ENCODE measurements at regions not wholly inside any gene's neighbourhood (a gene's known extent, or its start where the extent isn't known, plus 50 kb on each side); places are given as distances from the start of the nearest gene placed in this dataset.

DNA sequence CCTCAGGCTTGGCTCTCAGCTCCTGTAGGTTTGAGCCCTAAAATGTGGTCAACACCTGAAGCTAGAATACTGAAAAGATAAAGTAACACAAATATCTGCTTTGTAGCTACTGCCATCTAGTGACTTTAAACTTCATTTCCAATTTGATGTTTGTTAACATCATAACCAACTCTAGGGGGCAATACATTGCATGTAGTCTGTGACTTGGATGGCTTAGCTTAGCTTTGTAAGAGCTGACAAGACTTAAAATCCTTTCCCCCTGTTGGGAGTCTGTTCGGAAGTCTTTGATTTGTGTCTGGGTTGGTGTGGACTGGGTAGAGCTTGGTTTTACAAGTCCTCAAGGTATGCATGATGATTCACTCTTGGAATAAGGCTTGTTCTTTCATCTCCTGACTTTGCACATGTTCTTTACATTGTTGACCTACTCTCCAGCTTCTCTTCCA, 51.7 kb downstream of the SCN11A start:
- peak; percentile 35 for DNase-seq (ENCODE audit: low spot score)

DNA sequence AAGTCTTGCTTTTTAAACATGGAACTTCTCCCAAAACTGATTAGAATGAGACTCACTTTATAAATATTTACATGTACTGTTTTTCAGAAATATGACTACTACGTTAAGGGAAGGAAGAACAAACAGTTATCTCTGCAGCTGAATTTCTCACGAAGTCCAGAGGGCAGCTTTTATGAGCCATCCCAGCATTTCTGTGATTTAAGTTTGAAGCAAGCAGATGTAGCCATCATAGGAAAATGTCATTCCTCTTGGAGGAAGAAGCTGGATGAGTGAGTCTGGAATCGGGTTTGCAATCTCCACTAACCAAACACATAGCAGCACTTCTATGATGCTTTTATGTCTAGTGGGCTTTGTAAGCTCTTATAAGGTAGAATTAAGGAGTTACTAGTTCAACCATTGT, 53.7 kb downstream of the SCN11A start:
- DNase-seq (ENCODE audit: low spot score), result no peak

DNA sequence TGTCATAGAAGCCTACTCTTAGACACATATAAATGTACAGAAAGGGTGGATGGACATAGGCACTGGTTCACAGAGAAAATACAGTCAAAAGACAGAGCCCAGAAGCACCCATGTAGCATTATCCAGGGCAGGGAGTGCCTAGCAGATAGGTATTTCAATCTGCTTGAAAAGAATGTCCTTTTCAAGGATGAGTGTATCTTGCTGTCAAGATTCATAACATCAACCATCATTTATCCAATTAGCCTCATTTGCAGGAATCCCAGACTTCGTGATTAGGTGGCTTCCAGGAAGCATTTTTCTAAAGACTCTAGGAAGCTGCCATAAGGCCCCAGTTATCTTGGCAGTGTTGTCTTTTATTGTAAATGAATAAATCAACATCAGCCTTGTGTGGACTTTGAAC, 55.6 kb downstream of the SCN11A start:
- no peak for DNase-seq (ENCODE audit: low spot score)

DNA sequence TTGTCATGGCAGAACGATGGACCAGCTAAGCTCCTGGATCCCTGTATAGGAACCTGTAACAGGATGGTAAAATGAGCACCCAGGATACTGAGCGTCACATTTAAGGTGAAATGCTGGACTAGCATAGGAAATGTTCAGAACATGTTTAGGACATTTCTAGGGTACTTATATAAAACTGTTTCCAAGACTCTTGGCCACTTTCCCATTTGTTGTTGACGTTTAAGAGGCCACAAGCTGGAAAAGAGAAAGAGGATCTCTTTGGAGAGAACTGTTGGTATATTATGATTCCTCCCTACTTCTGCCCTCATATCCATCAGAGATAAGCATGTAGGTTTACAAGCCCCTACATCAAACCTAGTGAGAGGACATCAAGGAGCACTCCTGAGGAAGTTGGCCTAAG, 57.5 kb downstream of the SCN11A start:
- DNase-seq (ENCODE audit: low spot score), result no peak

DNA sequence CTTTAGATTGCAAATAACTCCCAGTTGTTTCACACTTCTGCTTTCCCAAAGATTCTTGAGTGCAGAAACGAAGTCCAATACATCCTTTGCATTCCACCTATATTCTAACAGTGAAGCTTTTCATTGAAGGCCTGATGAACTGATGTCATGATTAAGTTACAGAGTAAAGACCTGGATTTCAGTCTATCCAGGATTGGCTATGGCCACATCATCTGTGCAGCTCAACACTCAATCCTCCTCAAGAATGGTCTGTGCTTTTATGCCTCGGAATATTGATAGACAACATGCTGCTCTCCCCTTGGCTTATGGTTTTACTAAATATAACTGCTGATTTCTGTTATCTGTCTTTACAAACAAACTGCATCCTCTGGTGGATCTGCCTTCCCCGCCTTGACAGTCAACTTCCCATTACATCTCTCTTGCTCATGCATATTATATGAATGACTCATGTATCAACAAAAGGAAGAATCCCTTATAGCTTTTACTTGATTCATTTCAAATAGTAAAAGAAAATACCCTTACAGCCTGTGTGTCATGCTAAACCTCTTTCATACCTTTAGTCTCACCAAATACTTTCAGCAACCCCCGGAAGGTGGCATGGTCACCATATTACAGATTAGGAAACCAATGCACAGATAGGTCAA, 59.5 kb downstream of the SCN11A start:
- peak; percentile 81 for DNase-seq (ENCODE audit: low spot score)

DNA sequence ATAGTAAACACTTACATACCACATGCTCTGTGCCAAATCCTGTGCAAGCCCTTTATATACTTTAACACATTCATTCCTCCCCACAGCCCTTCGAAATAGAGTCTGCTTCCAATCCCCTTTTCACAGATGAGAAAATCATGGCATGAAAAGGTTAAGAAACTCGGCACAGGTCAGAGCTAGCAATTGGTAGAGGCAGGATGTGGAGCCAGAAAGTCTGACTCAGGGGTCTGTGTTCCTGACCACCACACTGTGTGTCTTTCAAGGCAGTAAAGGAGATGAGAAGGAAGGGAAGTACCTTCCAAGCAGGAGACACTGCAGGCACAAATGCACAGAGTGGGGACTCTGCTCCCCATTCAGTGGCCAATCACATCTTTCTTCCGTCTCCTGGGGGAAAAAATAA, 61.1 kb downstream of the SCN11A start:
- no peak for DNase-seq (ENCODE audit: low spot score)

DNA sequence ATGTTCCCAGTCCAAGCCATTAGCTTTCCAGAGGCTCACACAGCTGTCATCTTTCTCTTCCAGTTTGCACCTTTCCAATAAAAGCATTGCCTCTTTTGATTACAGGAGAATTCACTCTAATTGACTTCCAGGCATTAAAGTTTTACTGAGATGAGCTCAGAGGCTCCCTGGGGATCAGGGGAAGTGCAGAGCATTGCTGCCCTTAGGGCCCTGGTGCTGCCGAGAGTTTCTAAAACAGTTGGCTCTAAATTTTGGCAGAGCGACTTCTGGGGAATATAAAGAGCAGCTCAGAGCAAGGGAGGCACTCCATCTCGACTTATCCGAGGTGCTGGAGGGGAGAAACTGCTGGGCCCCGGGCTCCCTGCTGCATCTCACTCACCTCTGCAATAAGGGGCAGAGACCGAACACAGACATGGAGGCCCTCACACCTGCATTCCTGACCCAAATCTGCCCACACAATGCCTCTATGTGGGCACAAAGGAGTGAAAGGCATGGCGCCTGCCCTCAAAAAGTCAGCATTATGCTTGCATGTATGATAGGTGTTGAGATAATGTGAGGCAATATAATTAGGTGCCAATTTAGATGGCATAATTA, 61.7 kb downstream of the SCN11A start:
- no peak for DNase-seq (ENCODE audit: low spot score)

DNA sequence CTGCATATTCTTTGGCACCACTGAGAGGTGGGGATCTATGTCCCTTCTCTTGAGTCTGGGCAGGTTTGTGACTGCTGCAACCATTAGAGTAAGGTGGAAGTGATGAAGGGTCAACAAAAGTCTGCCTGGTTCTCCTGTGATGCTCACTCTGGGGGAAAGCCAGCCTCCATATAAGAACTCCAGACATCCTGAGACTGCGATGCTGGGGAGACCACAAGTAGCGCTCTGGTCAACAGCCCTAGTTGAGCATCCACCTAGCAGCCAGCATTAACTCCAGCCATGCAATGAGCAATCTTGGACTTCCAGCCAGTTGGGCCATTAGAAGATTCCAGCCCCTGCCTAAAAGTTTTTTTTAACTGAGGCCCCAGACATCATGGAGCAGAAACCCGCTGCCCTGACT, 62.8 kb downstream of the SCN11A start:
- DNase-seq (ENCODE audit: low spot score), result no peak

DNA sequence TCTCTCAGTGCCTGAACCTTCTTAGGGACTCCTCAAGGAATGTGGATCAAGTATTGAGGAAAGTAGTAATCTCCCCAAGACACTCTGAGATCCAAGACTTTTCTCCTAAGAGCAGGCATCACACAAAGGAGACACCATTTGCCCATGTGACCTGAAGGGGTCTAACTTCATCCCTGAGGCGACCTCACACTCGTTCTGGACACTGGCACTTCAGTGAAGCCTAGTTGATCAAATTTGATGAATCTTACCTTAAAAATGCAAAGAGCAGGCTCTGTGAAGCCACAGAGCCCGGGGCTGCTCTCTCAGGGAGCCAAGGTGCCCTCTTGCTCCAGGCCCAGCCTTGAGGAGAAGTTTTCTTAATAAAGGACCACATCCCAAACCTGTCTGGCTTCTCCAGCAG, 64.3 kb downstream of the SCN11A start:
- DNase-seq (ENCODE audit: low spot score), result no peak

DNA sequence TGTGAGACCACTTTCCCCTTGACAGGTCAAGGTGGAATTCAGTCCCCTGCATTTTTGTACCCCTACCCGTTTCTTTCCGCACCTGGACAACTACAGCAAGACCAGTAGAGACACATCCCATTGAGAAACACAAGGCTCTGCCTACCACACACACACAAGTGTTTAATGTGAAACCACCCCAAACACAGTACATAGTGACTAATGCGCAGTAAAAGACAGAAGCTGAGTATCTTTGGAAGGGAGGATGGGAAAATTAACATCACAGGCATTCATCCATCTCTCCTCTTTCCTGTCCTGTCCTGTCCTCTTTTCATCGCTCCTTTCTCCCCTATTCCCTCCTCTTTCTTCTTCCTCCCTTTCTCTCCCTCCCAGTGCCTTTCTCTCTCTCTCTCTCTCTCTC, 64.8 kb downstream of the SCN11A start:
- DNase-seq (ENCODE audit: low spot score), result no peak

DNA sequence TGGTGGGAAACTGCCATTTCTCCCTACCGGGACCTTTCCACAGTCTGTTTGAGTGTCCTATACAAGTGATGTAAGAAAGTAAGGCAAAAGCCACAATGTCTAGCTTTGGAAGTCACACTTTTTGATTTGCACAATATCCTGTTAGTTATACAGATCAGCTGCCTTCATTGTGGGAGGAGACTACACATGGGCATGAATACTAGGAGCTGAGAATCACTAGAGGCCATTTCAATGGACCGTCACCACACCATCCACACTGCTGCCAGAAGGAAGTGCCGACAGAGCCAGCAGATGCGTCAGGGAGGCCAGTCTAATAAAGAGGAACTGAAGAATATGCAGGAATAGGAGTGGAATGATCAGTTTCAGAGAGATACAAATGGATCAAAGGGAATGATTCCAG, 65.8 kb downstream of the SCN11A start:
- DNase-seq (ENCODE audit: low spot score), result no peak

DNA sequence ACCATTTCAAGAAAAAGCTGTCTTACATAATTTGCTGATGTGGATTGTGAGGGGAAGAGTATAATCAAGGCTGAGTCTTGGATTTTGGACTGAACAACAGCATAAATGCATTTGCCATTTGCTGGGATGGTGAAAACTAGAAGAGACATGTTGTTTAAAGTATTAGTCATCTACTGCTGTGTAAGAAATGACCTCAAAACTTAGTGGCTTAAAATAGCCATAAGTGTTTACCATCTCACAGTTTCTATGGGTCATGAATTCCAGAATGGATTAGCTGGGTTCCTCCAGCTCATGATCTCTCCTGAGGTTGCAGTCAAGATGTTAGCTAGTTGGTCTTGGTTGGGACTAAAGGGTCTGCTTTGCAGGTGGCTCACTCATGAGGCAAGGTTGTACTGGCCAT, 66.2 kb downstream of the SCN11A start:
- DNase-seq (ENCODE audit: low spot score), result no peak

DNA sequence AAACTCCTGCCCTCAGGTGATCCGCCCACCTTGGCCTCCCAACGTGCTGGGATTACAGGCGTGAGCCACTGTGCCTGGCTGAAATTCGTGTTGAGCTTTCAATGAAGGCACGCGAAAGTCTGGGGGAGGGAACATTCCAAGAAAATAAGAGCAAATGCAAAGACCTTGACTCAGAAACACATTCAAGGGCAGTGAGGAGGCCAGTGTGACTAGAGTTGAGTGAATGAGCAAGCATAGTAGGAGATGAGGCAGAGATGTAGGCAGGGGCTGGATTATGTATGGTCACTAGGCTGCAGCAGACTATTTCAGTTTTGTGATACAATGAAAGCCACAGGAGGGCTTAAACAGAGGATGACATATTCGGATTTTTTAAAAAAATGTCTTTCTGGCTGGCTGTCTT, 67.0 kb downstream of the SCN11A start:
- no peak for DNase-seq (ENCODE audit: low spot score)

DNA sequence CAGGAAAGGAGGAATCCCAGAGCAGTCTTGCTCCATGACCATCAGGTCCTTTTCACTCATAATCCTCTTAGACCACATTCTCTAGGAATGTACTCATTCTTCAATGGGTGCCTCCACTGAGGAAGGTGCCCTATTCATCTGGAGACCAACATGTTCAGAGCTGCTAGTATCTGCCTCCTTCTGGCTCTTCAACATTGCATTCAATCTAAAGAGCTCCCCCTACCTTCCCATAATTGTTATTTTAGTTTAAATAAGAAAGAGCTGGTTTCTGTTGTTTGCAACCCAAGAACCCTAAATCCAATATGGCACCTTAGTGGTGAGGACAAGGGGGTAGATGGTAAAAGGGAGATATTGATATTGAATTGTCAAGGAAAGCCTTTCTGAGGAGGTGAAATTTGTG, 67.6 kb downstream of the SCN11A start:
- no peak for DNase-seq (ENCODE audit: low spot score)

DNA sequence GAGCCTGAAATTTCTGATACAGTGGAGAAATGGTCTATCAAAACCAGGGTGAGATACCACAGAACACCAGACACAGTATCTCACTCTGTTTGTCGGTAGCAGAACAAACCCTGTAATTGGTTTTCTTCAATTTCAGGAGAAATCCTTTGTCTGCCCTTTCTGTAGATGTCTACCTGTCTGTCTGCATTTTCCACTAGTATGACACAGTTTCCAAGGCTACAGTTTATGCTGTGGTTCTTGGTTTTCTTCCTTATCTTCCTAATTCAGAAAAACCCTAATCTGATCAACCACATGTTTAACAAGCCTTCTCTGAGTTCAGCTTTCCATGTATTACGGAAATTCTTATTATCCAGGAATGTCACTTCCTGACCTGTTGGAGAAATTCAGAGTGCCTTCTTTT, 70.8 kb downstream of the SCN11A start:
- DNase-seq (ENCODE audit: low spot score), result no peak

DNA sequence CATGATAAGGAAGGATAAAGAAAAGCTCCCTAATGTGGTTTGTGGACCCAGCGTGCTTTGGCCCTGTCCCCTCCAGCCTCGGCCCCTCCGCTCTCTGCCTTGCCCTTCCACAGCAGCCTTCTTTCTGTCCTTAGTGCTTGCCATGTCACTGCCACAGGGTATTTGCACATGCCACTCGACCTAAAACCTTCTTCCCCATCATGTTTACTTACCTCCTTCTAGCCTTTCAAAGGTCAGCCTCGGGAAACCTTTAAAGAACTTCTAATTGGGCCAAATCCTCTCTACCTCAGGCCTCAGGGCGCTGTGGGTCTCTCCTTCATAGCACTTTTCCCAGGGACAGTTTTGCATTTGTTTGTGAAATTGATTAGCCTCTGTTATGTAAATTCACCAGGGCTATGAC, 73.0 kb downstream of the SCN11A start:
- no peak for DNase-seq (ENCODE audit: low spot score)

DNA sequence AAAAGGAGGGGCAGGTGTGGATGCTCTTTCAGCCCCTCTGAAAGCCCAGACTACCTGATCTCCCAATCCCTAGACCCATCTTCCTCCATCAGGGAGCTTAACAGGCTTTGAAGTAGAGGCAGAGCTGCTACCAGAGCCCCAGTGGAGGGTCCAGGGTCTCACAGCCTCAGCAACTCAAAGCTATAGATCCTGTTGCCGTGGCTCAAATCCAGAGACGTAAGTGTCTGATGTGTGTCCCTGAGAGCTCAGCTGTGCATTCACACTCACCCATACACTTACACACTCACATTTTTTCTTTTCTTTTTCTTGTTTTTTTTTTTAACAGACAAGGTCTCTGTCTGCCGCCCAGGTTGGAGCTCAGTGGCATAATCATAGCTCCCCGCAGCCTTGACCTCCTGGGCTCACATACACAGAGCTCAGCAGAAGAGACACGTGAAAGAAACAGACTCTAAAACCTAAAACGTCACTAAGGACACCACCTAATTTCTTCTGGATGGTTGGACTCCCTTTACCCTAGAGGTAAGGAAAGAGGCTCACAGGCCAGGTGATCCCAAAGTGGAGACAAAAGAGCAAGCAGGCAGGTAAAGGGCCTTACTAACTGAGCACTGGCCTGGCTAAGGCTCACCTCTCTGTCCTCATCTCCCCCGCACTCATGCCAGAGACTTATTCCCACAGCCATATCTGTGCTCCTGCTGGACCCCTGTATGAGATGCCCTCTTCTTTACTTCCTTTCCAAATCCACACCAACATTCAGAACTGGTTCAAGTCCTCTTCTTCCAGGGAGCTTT, 80.7 kb downstream of the SCN11A start:
- no peak for DNase-seq (ENCODE audit: low spot score)

DNA sequence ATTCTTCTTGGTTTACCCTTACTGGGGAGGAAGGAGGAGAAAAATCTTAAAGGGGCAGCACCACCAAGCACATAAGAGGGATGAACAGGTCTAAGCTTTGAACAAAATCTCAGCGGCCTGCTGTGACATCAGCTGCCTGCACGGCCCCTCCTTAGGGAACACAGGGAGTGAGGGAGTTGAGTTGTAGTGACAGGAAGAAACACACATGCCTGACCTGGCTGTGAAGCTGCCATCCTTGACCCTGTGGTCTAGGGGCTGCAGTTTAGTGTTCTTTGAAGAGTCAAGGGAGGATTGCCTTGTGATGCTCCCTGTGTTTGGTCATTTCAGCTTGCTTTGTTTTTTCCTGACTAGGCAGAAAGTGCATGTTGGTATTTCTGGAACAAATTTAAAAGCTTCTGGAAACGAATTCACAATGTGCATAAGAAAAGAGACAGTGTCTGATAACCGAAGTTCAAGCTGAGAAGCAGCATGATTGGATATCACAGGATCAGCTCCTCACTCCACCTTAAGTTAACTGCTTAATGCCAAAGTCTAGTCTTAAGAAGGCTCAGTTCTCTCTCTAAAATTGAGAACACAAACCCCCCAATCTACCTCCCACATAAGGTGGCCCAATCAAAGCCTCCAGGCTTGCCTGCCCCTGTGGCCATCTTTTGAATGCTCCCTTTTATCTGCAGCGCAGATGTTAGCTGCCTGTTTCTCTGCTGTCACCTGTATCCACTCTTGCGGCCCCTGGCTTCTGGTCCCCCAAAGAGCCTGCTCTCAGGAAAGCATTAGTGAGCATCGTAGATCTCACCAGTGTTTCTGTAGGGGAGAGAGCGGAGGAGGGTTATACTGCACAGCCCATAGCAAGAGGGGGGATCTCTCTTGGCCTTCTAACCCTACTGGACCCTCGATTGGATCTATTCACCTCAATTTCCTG, 82.2 kb downstream of the SCN11A start:
- DNase-seq (ENCODE audit: low spot score), result no peak

DNA sequence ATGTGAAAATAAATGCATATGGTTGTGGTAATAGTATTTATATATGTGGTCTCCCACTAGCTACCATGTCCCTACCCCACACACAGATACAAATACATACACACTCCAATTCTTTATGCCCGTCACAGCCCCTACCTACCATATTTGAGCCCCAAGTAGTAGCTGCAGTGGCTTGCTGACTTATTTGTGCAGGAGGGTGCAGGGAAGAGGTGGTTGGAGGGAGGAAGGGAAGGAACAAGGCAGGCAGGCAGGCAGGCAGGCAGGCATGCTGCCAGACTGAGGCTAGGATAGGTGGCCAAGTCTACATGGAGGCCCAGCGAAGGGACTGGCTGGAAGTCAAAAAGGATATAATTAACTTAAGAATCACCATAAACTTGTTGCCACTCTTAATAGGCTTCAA, 82.9 kb downstream of the SCN11A start:
- no peak for DNase-seq (ENCODE audit: low spot score)

DNA sequence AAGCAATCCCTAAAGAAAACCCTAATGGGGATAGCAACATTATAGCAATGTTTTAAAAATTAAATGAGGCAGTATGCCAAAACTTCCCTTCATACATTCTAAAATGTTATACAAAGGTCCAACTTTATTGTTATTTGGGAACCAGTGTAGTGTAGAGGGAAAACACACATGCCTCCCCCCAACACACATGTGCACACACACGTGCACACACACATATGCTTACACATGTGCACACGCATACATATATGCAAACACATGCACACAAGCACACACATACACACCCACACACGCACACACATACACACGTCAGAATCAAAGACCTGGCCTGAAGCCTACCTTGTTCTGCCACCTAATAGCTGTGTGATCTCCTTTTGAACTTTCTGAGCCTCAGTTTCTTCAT, 83.3 kb downstream of the SCN11A start:
- no peak for DNase-seq (ENCODE audit: low spot score)

DNA sequence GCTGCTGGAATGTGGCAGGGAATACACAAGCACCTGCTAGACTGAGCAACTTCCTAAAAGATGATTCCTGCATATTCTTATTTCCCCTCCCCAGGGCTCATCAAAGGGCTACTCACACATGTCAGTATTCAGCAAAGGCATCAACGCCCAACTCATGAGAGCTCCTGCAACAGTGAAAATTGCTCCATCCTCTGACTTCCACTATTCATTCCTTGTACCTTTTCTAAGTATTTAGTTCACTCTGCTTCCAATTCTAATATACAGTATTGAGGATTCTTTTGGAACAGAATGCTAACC, 84.1 kb downstream of the SCN11A start:
- DNase-seq (ENCODE audit: low spot score), result no peak

DNA sequence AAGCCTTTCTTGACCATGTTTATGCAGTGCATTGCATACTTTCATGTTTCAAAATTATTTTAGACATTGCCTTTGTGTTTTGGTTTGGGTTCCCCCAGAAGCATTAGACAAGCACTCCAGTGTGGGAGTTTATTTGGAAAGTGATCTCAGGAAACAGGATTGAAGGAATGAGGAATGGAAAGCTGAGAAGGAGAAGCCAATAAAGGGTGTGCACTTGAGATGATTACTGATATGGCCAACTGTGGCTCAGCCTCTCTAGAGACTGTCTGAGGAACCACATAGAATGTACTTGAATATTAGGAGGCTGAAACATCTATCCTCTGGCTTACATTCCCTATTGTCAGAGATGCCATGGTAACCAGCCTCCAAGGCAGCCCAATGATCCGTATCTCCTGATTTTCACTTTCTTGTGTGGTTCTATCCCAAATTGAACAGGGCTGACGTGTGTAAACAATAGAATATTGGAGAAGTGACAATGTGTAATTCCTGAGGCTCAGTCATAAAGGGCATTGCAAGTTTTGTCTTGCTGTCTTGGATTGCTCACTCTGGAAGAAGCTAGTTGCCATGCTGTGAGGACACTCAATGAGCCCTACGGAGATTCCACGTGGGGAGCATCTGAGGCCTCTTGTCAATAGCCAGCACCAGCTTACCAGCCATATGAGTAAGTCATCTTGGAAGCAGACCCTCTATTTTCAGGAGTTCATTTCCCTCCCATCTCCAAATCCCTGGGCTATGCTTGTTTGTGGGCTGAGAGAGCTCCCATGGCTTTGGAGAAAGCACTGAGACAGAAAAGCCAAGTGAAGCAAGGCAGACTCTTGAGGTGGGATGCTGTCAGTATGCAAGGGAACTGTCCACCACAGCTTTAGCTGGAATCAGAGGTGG, 84.7 kb downstream of the SCN11A start:
- DNase-seq (ENCODE audit: low spot score), result no peak
